Skin of body (tissue), 1 donor: ENCODE measurements at regions not wholly inside any gene's neighbourhood (a gene's known extent, or its start where the extent isn't known, plus 50 kb on each side); places are given as distances from the start of the nearest gene placed in this dataset.

Experiments
- DNase-seq: peaks from one replicate; lab custom pipeline; 2025; lab: John Stamatoyannopoulos, UW

GRCh38 chr2:217069263-217070042 is 209.6 kb upstream of the TNP1 start:
- no peak for DNase-seq

GRCh38 chr2:217068677-217069250 is 208.9 kb upstream of the TNP1 start:
- DNase-seq: no peak

DNA sequence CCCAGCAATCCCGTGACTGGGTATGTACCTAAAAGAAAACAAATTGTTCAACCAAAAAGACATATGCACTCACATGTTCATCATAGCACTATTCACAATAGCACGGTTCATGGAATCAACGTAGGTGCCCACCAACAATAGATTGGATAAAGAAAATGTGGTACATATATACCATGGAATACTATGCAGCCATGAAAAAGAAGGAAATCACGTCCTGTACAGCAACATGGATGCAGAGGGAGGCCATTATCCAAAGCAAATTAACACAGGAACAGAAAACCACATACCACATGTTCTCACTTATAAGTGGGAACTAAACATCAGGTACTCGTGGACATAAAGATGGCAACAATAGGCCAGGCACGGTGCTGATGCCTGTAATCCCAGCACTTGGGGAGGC is 207.9 kb upstream of the TNP1 start:
- DNase-seq: no peak

DNA sequence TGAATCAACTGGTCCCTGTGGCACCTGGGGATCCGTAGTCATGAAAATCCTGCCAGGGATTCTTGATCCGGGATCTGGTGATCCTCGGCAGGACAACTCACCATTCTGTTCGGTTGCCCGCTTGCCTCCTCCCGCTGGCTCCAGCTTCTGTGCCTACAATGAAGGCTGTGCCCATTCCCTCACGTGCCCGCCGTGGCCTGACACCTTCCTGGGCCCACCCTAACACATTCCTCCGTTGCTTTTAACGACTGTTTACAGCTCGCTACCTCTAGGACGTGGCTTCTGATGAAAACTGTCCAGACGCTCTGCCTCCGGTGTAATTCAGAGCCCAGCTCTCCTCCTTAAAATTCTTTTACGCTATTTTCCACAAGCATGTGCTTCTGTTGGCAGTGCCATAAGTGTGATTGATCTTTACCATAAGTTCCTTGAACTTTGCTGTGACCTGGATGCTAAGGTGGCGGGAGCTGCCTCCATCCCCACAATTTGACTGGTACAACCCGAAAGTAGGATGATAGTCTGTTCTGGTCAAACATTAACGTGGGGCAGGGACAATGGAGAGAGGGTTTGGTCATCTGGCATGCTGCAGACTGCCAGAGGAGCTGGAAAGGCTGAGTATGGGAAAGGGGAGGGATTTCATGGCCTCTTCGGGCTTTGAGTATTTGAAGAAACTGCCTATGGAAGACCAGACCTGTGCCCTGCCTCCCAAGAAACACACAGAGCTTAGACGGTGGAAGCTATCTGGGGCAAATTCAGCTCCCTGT is 206.8 kb upstream of the TNP1 start:
- DNase-seq: no peak

- peak; percentile 82 for DNase-seq
These were observed 206.0 kb upstream of the TNP1 start for GRCh38 chr2:217065695-217066405.

DNA sequence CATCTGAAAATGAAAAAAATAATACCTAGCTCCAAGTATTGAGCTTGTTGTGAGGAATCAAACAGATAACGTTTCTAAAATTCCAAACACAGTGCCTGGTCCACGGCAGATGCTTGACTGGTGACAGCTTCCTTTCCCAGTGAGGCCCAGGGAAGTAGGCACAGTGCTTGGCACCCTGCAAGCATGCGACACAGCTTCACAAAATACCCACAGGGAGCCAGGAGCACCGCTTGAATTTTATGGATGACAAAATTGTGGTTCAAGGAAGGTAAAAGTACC is 205.1 kb upstream of the TNP1 start:
- no peak for DNase-seq

GRCh38 chr2:217064234-217065011 is 204.6 kb upstream of the TNP1 start:
- DNase-seq: no peak

DNA sequence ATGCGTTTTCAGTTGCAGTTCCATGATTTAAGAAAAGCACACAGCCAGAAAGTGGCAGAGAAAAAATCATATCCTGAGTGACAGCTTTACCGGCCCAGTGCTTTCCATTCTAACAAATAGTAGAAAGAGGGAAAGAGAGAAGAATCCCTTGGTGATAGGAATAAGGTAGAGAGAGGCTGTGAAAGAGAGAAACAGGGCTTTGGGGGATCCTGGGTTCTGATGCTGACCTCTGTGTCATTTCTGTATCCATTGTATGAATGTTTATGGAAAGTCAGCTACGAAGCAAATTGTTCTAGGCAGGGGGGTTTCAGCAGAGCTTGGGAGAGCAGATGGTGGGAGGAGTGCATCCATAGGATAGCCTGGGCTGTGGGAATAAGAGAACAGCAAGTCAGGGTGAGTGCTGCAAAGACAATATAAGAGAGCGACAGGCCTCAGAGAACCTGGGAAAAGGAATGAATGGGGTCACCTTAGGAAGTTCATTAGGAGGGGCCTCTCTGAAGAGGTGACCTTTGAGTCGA is 203.4 kb upstream of the TNP1 start:
- DNase-seq: no peak

DNA sequence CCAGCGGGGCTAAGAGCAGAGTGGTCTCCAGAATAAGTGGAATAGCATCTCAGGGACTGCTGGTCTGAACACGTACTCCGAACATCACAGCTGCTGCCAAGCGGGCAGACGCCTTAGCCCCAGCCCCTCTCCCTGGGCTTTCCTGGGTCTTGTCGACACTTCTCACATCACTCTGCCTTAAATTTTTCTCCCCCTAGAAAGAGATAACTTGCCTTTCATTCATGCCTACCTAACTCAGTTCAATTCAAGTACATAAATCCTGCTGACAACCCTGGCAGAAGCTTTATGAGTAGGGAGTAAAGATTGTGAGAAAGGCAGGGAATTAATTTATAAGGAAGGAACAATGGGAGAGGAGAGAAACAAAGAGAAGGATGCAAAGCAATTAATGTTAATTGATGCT is 202.9 kb upstream of the TNP1 start:
- DNase-seq: no peak

DNA sequence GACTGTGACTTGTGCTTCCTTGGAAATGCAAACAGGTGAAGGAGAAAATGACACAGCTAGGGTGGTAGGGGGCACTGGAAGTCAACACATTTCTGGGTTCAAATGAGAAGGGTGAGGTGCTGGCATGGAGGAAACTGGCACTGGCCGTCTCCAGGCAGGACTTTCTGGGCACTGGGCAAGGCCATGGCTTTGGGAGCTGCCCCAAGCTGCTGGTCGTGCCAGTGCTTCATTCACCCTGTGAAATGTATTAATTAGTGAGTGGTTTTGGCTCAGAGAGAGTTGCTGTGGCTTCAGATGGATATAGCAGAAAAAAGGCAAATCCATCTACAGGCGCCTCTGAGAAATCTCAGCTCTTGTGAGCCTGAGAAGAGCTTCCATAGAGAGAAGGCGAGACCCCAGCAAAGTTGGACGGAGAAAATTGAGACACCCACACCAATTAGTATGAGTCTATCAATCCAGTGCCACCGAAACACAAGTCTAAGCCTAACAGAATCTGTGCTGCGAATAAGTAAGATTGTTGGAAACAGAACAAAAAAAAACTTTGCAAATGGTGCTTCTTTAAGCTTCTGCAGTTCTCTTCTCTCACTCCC is 202.1 kb upstream of the TNP1 start:
- DNase-seq: no peak

- no peak for DNase-seq
These were observed 201.2 kb upstream of the TNP1 start for GRCh38 chr2:217060951-217061547.

DNA sequence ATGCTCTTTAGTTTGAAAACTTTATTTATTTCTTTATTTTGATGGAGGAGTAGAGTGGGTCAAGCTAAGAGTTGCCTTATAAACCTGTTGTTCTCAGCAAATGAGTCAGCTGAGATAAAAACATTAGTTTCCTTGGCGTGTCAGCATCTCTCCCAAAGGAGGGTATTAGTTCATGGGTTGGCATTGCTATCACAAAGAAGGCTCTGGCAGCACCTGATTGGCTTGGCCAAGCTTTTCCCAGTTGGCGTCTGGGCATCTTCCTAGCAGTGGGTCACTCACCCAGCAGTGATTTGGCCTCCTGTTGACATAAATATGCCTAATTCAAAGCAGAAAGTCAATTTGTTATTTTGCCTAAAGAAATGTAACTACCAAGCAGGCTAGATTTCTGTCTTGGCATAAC is 200.7 kb upstream of the TNP1 start:
- no peak for DNase-seq

- no peak for DNase-seq
These were observed 199.2 kb upstream of the TNP1 start for GRCh38 chr2:217058791-217059755.

DNA sequence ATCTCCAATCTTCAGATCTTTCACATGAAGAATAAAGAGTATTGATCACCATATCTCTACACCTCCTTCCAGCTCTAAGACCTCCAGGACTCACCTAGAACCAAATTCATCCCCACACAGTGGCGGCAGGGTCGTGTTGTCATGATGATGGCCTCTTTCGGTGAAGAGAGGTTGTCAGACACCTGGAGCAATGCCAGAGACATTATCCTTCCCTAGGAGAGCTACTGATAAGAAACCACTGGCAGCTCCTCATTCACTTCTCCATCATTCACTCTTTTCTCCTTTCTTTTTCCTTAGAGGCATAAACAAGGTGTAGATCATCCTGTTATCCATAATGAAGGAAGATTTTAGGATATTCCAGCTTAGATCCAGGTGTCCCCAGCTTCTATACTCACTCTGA is 197.9 kb upstream of the TNP1 start:
- DNase-seq: no peak

GRCh38 chr2:217055624-217056023 is 195.8 kb upstream of the TNP1 start:
- no peak for DNase-seq

- DNase-seq: no peak
These were observed 194.9 kb upstream of the TNP1 start for GRCh38 chr2:217054791-217055190.

- DNase-seq: no peak
These were observed 193.2 kb upstream of the TNP1 start for GRCh38 chr2:217052856-217053577.

- DNase-seq: no peak
These were observed 191.6 kb upstream of the TNP1 start for GRCh38 chr2:217051416-217051815.

DNA sequence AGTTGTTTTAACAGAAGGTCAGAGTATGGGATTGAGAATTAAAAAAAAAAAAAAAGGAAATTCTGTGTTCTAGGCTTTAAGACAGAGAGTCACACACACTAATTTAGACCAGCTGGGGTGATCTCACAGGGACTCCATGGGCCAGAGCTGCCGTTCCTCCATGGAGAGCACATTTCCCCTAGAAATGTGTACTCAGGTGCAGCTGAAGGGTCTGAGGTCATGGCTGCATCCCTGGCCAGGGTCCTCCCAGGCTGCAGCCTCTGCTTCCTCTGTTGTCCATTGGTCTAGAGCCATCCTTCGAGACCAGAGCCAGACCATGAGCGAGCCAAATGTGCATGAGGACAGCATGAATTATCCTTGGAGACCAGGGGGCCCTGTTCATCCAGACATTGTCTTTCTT is 190.1 kb upstream of the TNP1 start:
- peak; percentile 86 for DNase-seq
